Brain pericyte (primary cell): ENCODE measurements at regions not wholly inside any gene's neighbourhood (a gene's known extent, or its start where the extent isn't known, plus 50 kb on each side); places are given as distances from the start of the nearest gene placed in this dataset.
"Not testable (repeated sequence)": the region's sequence is repeated elsewhere in the genome, so short reads cannot be mapped to it uniquely, and the experiment has no call there.

Experiments used
- DNase-seq: peaks from one replicate; pipeline ENCODE4 v3.0.0-alpha.2; 2012; ENCODE audit warnings: low read depth, low spot score

DNA sequence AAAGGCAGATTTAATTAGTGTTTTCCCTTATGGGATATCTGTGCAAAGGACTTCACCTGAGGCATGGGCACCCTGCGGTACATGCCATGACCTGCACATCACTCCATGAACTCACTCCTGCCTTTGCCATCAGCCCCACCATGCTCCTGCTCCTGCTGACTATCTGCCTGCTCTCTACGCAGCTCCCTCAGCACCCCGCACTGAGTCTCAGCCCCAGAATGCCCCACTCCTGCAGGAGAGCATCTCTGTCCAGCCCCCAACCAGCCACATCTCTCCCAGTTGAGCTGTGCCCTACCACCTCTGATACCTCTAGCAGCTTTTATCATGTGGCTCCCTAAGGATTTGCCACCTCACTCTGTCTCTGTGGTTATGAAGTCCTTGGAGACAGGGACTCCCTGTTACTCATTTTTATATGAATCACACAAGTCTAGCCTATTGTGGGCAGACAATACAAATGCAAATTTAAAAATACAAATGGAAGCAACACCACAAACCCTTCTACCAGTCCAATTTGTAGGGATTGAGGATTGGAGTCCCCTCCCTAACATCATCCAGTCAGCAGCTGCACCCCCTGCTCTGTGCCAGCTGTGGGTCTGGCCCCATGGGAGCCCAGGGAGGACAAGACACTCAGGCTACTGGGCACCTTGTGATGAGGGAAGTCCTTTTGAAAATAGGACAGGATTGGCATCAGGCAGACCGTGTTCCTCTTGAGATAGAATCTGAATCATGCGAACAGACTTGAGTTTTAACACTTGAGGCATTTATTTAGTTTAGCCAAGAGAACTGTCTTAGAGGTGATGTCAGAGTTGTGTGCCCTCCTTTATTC, 689.6 kb upstream of the HS6ST1 start:
- DNase-seq, result no peak

DNA sequence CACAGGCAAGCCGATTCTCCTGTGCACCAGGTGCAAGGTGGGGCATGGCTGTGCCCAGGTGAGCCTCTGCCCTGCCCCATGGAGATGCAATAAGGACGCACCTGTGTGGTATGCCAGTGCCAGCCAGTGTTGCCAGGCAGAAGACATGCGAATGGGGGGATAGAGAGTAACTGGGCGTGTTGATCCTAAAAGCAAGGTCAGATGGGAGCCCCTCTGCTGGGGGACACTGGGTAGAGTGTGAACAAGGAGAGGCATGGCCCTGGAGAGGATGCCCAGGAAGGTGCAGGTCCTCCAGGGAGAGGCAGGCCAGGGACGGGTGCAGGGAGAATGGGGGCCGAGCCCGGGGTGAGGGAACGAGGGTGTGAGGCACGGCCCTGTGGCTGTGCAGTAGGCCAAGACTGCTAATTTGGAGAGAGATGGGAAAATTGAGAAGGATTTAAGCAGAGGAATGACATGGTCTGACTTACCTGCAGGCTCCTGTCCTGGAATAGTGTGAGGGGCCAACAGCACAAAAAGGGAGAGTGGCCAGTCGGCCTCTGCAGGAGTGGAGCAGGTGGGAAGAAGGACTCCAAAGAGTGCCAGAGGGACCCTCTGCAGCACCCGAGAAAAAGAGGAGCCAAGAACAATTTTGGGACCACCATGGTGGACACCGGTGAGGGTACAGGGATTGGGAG, 690.4 kb upstream of the HS6ST1 start:
- no peak for DNase-seq

DNA sequence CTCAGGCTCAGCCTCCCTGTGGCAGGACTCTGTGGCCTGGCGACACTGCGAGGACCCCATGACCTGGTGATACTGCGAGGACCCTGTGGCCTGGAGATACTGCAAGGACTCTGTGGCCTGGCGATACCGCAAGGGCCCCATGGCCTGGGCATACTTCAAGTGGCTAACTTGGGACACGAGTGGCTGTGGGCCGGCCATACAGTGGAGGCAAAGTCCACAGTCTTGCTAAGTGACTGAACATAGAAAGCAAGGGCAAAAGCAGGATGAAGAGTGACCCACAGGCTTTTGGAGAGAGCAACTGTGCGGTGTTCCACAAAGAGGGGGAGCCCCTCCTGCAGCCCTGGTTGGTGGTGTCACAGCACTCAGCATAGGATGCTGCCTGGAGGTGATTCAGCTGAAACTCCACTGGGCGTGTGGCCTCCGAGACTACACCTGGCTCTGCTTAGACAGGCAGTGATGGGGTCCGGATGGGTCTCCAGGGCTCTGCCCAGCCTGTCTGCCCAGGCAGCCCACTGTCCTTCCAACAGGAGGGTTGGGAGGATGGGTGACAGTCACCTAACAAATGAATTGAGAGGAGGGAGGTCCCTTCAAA, 691.0 kb upstream of the HS6ST1 start:
- DNase-seq, result no peak

DNA sequence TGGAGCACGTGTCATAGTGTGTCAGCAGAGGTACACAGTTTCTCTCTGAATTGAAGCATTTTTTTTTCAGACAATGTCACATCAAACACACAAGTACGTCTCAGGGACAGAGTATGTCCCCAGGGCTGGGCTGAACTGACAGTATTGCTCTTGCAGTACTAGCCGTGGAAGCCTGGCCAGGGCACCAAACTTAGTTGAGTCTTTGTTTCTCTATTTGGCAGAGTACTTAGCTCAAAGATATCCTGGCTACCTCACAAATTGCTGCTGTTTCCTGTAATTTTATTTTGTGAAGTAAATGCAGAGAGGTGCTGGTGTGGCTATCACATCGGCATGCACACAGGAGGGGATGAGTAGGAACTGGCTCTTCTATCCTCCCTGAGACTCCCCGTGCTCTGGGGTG, 691.6 kb upstream of the HS6ST1 start:
- DNase-seq, result no peak

DNA sequence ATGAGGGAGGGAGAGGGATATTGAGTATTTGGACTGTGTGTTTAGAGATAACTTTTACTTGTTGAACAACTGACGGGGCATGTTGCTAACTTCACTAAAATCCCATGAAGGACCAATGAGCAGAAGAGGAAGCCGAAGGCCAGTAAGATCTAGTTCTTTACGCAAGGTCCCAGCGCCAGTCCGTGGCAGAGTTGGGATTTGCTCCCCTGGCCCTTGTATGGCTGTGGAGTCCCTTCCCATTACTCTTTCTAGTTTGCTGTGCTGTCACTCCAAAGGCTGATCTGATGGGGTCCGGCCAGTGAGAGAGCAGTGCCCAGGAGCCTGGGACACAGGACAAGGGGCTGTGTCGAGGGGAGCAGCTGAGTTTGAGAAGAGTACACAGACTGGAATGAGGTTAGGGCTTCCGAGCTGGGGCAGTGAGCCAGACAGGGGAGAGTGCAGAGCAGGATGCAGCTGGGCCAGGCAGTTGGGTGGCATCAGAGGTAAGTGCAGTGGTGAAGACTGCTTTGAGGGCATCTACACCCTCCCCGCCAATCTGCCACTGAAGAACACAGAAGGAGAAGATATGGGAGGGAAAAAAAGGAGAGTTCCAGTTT, 692.9 kb upstream of the HS6ST1 start:
- DNase-seq, result no peak

DNA sequence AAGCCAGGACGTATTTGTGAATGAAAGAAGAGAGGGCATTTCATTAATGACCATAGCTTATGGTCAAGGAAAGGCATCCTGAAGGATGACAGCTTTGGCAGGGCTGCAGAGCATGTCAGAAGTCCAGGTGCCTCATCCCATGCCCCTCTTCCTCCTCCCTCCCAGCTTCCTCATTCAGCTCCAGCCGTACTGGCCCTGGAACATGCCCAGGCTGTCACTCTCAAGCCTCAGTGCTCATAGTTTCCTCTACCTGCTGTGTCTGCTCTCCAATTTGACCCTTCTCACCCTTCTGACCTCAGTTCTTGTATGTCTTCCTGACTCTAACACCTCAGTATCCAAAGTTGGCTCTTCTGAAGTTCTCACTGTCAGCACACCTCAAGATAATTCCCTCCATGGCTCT, 695.8 kb upstream of the HS6ST1 start:
- DNase-seq, result no peak

DNA sequence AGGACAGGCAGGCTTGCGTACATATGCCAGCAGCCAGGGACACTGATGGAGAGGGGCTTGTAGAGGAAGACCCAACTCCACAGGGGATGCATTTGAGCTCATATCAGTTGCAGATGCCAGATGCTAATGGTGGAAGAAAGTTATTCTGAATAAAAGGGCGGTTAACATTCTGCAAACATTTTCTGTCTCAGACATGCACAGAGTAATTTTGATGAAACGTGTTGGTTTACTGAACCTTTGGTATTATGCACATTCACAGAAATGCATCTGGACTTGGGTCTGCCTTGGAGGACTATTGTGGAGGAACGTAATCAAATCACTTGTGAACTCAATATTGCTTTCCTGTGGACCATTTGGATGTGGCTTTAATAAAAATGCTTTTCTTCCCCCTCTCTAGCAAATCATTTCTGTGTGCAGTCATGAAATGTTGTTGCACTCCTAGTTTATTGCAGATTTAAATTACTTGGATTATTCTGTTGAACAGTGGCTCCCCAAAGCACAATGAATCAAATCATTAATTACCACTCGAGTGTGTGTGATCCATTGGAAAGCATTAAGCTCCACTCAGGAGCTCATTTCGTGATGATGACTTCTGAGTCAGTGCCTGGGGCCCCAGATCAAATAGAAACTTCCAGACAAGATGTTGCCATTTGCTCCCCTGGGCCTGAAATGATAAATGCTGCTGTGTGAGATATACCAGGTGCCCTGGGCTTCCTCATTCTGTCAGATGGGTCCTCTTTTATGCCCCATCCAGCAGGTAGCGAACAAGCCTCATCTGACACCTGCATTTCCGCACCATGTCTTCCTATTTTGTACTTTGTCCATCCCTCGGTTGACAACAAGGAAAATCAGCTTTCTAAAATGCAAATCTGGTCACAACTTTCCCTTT, 697.0 kb upstream of the HS6ST1 start:
- no peak for DNase-seq

DNA sequence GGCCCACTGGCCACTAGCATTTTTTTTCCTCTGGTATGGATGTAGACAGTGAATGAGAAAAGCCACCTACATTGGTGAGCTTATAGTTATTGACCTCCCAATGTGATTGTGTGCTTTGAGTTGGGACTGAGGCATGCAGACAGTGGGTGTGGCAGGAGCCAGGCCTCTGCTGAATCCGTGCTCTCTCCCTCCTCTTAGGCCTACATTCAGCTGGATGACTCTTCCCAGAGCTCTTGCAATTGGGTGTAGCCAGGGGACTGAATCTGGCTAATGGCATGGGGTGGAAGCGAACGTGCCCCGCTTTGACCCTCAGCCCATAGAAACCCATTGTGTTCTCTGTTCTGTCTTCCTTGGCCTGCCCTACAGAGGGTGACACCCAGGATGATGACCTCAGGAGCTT, 698.3 kb upstream of the HS6ST1 start:
- no peak for DNase-seq

DNA sequence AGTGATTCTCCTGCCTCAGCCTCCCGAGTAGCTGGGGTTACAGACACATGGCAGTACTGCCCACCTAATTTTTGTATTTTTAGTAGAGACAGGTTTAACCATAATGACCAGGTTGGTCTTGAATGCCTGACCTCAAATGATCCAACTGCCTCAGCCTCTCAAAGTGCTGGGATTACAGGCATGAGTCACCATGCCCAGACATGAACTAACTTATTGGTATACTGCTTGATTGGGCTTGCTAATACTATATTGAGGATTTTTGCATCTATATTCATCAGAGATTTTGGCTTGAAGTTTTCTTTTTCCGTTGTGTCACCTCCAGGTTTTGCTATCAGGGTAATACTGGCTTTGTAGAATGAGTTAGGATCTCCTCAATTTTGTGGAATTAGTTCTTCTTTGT, 706.1 kb upstream of the HS6ST1 start:
- DNase-seq, result no peak

DNA sequence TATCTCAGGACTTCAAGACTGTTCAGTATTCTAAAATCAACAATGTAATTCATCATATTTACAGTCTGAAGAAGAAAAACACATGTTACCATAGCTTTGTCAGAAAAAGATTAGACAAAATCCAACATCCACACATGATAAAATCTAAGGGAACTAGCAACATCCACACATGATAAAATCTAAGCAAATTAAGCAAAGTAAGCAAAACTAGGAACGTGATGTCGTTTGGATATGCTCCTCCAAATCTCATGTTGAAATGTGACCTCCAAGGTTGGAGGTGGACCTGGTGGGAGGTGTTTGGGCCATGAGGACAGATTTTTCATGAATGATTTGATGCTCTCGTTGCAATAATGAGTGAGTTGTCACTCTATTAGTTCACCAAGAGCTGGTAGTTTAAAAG, 717.3 kb upstream of the HS6ST1 start:
- no peak for DNase-seq

DNA sequence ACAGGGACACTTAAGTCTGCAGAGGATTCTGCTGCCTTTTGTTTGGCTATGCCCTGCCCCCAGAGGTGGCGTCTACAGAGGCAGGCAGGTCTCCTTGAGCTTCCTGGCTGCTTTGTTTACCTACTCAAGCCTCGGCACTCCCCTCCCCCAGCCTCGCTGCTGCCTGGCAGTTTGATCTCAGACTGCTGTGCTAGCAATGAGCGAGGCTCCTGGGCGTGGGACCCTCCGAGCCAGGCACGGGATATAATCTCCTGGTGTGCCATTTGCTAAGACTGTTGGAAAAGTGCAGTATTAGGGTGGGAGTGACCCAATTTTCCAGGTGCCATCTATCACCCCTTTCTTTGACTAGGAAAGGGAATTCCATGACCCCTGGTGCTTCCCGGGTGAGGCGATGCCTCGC, 725.0 kb upstream of the HS6ST1 start:
- not testable (repeated sequence) for DNase-seq

DNA sequence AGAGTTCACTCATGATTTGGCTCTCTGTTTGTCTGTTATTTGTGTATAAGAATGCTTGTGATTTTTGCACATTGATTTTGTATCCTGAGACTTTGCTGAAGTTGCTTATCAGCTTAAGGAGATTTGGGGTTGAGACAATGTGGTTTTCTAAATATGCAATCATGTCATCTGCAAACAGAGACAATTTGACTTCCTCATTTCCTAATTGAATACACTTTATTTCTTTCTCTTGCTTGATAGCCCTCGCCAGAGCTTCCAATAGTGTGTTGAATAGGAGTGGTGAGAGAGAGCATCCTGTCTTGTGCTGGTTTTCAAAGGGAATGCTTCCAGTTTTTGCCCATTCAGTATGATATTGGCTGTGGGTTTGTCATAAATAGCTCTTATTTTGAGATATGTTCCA, 727.8 kb upstream of the HS6ST1 start:
- not testable (repeated sequence) for DNase-seq

DNA sequence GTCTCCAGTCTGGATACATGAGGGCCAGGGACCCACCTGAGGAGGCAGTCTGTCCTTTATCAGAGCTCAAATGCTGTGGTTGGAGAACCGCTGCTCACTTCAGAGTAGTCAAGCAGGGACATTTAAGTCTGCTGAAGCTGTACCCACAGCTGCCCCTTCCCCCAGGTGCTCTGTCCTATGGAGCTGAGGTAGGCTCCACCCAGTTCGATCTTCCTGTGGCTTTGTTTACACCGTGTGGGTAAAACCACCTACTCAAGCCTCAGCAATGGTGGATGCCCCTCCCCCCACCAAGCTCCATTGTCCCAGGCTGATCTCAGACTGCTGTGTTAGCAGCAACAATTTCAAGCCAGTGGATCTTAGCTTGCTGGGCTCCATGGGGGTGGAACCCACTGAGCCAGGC, 731.4 kb upstream of the HS6ST1 start:
- DNase-seq, result no peak

DNA sequence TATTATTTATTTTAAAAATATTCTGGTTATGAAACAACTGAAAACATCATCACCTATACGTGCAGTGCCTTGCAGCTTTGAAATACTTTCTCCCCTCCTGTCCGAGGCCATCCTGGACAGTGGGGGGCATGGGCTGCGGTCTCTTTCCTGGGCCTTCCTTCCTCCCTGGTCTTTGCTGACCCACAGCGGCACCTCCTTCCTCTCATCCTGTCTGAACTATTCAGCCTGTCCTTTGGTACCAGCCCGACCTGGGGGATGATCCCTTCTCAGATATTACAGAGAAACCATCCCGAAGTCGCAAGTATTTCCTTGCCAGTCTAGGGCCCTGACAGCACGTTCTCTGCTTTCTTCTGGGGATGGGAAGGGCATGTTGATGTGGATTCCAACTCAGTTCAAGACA, 736.6 kb upstream of the HS6ST1 start:
- no peak for DNase-seq

DNA sequence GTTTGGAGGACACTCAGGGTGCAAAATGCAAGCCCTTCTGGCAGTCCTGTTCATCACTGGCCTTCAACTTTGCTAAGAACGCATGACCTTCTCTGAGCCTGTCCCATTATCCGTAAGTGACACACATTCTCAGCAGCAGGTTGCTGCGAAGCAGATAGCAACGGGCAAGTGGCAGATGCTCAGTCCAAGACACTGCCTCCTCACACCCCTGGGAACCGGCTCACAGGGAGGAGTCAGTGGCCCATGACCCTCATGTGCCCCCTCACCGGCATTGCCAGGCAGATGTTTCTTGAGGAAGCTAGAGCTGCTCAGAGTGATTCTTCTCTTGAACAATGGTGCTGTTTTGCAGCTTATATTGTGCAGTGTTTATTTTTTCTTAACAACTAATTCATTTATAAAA, 737.2 kb upstream of the HS6ST1 start:
- DNase-seq, result no peak

DNA sequence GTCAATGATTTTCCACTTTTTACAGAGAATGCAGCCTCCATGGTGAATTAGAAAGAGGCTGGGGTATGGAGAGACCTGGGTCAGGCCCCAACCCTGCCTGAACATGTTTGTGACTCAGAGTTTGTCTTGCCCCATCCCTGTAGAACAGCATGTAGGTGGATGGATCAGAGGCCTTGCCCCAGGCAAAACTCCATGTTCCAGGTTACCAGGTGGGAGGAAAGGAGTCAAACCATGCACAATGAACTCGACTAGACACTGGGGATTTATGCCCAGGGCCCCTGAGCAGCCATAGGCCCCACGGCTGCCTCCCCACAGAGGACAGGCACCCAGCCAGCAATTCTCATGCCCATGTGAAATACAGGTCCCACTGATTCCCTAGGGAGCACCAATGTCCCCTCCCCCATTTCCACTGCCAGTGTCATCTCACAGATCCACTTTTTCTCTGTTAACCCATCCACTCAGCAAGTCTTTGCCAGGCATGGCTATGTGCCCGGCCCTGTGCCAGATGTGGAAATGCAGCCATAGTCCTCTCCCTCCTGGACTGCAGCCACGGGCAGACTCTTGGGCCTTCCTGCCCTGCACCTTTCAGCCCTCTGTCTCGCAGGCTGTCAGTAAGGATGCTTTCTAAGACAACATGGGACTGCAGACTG, 737.8 kb upstream of the HS6ST1 start:
- no peak for DNase-seq

DNA sequence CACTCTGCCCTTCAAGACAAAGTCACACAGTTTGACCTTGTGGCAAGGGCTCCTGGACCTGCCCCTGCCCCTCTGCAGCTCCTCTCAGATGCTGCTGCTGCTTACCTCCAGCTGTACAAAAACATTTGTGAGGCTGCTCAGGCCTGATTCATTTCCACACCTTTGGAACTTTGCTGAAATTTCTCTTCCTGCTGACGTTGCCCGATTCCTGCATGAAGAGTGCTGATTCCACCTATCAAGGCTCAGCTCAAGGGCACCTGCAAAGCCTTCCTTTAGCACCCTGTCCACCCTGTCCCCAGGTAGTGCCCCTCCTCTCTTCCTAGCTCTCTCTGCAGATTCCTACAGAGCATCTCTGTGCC, 738.3 kb upstream of the HS6ST1 start:
- no peak for DNase-seq

DNA sequence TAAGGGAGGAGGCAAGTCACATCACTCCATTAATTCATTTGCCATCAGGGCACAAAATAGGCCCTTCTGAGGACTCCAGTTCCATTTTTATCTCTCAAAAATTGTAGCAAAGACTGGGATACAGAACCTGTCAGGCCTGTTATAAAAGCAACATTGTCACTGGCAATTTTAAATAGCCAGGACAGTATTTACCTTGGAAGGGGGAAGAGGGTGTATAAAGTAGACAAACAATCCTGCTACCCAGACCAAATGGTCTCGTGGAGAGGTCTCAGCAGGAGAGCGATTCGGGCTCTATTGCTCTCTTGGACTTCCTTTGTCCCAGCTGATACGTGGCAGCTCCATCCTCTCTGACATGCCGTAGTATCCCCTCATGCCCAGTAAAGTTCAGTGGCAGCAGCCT, 740.3 kb upstream of the HS6ST1 start:
- DNase-seq, result no peak

DNA sequence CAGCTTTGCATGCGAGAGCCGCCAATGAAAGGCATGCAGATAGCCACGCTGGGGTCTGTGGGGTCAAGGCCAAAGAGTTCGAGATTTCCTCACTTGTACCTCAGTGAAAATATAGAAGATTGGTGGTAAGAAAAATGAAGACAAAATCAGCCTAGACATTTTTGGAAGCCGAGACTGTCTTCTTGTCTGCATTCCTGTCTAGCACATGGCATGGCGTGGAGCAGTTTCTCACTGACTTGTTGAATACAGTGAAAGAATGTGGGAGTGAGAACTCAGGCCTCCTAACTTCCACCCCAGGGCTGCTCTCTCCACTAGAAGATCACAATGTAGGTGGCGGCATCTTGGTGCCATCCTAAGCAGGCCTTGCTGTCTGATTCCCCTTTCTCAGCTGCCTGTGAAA, 740.8 kb upstream of the HS6ST1 start:
- no peak for DNase-seq

DNA sequence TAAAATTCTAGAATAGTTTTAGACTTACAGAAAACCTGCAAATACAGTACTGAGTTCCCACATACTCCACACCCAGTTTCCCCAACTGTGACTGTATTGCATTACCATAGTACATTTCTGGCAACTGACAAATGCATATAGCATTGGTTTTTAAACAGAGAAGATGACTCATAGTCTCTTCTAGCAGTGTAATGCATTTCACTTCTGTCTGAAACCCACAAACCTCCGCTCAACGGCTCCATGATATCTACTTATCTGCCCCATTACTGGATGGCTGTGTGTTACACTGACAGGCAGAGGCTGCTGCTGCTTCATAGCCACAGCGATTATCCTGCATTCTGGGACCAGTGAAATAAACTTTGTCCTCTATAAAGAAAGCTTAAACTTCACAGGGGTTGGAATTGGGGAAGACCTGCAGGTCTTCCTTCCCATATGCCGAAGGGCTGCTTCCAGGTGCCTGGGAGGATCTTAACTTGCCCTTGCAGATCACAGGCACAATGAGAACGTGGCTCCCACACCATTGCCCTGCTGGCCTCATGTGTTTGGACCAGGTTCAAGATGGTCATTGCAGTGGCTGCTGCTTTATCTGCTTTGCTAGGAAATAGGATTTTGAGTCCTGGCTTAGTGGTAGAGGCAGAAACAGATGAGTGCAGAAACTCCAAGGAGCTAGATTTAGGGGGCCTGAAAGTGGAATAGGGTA, 742.6 kb upstream of the HS6ST1 start:
- DNase-seq, result no peak

DNA sequence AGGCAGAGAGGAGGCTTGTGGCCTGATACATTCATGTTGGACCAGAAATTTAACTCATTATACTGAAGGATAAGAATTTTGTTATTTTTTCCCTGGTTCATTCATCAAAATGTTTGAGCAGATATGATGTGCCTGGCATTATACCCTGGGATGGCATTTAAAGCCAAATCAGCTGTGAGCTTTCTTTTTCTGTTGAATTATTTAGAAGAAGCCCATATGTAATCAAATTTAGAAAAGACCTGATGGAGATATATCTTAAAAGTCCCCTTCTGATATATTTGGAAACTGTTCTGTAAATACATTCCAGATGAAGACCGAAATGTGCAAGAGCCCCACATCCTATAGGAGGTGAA, 743.1 kb upstream of the HS6ST1 start:
- no peak for DNase-seq
